HL-60/S4 treated with retinoic acid at 250 ng/mL for 4 days and 3 days (cell line): ENCODE measurements at regions not wholly inside any gene's neighbourhood (a gene's known extent, or its start where the extent isn't known, plus 50 kb on each side); places are given as distances from the start of the nearest gene placed in this dataset.

Source experiments
- in situ Hi-C: fragments of 300-500 bp; cut with MboI; formaldehyde crosslinking; loops from 2 replicates; pipeline ENCODE4 v1.7.0; 2022; ENCODE audit warnings: low sequenced_read_pairs

- in situ Hi-C loops: no loop called here
Measured at GRCh38 chr7:142608630-142609428, 140.4 kb upstream of the PRSS1 start.

GRCh38 chr7:142607351-142607750 lies 141.9 kb upstream of the PRSS1 start:
- in situ Hi-C loops: no loop called here

GRCh38 chr7:142606081-142606480 lies 143.2 kb upstream of the PRSS1 start:
- in situ Hi-C loops: no loop called here

- in situ Hi-C loops: no loop called here
Measured at GRCh38 chr7:142604671-142605070, 144.6 kb upstream of the PRSS1 start.

GRCh38 chr7:142603870-142604448 lies 145.3 kb upstream of the PRSS1 start:
- in situ Hi-C loops: no loop called here

- in situ Hi-C loops: no loop called here
Measured at GRCh38 chr7:142602756-142603155, 146.5 kb upstream of the PRSS1 start.

- in situ Hi-C loops: no loop called here
Measured at GRCh38 chr7:142602183-142602582, 147.1 kb upstream of the PRSS1 start.

- in situ Hi-C loops: no loop called here
Measured at GRCh38 chr7:142598297-142598696, 151.0 kb upstream of the PRSS1 start.

- in situ Hi-C loops: no loop called here
Measured at GRCh38 chr7:142597547-142597946, 151.7 kb upstream of the PRSS1 start.

GRCh38 chr7:142595816-142596516 lies 153.3 kb upstream of the PRSS1 start:
- in situ Hi-C loops: no loop called here

GRCh38 chr7:142594078-142594477 lies 155.2 kb upstream of the PRSS1 start:
- in situ Hi-C loops: no loop called here

- in situ Hi-C loops: no loop called here
Measured at GRCh38 chr7:142593106-142593505, 156.2 kb upstream of the PRSS1 start.

GRCh38 chr7:142592664-142593063 lies 156.6 kb upstream of the PRSS1 start:
- in situ Hi-C loops: no loop called here

GRCh38 chr7:142592231-142592630 lies 157.0 kb upstream of the PRSS1 start:
- in situ Hi-C loops: no loop called here

GRCh38 chr7:142590830-142591457 lies 158.3 kb upstream of the PRSS1 start:
- in situ Hi-C loops: no loop called here

GRCh38 chr7:142590077-142590476 lies 159.2 kb upstream of the PRSS1 start:
- in situ Hi-C loops: no loop called here

- in situ Hi-C loops: no loop called here
Measured at GRCh38 chr7:142587578-142588191, 161.6 kb upstream of the PRSS1 start.

GRCh38 chr7:142586611-142587010 lies 162.7 kb upstream of the PRSS1 start:
- in situ Hi-C loops: no loop called here

GRCh38 chr7:142585425-142585824 lies 163.8 kb upstream of the PRSS1 start:
- in situ Hi-C loops: no loop called here

- in situ Hi-C loops: no loop called here
Measured at GRCh38 chr7:142584765-142585164, 164.5 kb upstream of the PRSS1 start.

GRCh38 chr7:142583446-142583845 lies 165.8 kb upstream of the PRSS1 start:
- in situ Hi-C loops: no loop called here
